ENCODE measurements at regions not wholly inside any gene's neighbourhood (a gene's known extent, or its start where the extent isn't known, plus 50 kb on each side); places are given as distances from the start of the nearest gene placed in this dataset.

GRCh38 chr2:2699121-2699505 is 368.0 kb upstream of the MYT1L start:
- no peak for DNase-seq (ENCODE audit: extremely low read depth, low read depth)
- TF ChIP-seq, protein P1, sequence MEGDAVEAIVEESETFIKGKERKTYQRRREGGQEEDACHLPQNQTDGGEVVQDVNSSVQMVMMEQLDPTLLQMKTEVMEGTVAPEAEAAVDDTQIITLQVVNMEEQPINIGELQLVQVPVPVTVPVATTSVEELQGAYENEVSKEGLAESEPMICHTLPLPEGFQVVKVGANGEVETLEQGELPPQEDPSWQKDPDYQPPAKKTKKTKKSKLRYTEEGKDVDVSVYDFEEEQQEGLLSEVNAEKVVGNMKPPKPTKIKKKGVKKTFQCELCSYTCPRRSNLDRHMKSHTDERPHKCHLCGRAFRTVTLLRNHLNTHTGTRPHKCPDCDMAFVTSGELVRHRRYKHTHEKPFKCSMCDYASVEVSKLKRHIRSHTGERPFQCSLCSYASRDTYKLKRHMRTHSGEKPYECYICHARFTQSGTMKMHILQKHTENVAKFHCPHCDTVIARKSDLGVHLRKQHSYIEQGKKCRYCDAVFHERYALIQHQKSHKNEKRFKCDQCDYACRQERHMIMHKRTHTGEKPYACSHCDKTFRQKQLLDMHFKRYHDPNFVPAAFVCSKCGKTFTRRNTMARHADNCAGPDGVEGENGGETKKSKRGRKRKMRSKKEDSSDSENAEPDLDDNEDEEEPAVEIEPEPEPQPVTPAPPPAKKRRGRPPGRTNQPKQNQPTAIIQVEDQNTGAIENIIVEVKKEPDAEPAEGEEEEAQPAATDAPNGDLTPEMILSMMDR (IDR thresholded peaks at IDR 0.05; ENCODE audit: low read depth, low read length): no peak

GRCh38 chr2:2698182-2699120 is 367.4 kb upstream of the MYT1L start:
- no peak for DNase-seq (ENCODE audit: extremely low read depth, low read depth)
- TF ChIP-seq, protein P1 (IDR thresholded peaks at IDR 0.05; ENCODE audit: low read depth, low read length): no peak

DNA sequence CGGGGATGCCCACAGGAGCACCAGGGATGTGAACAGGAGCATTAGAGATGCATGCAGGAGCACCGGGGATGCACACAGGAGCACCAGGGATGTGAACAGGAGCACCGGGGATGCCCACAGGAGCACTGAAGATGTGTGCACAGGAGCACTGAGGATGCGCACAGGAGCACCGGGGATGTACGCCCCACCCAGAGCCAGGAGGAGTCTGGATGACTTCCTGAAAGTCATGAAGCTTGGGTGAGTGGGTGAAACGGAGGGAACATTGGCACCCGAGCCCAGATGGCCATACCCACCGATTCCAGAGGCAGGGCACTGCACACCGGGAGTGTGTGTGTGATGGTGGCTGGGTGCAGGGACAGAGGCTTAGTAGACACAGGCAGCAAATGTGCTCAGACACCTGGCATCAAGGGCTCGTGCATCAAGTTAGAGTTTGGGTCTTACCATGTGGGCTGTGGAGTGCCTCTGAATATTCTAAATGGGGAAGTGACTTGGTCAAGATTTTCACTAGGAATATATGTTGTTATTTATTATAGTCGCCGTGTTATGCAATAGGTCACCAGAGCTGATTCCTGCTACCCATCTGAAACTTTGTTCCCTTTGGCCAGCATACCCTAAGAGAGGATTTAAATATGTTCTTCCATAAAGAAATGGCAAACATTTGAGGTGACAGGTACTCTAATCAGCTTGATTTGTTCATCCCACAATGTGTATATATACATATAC is 365.8 kb upstream of the MYT1L start:
- TF ChIP-seq, protein P1 (IDR thresholded peaks at IDR 0.05; ENCODE audit: low read depth, low read length): no peak
- no peak for DNase-seq (ENCODE audit: extremely low read depth, low read depth)

DNA sequence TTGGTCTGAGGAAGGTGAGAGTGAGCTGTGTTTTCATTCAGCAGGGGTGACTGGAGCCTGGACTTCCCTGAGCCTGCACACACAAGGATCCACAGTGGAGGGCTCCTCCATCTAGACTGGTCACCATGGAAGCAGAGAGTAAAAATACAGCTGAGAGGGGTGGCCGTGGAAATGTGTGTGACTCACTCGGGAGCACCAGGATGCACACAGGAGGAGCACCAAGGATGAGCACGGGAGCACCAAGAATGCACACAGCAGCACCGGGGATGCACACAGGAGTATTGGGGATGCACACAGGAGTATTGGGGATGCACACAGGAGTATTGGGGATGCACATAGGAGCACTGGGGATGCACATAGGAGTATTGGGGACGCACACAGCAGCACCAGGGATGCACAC is 365.2 kb upstream of the MYT1L start:
- no peak for DNase-seq (ENCODE audit: extremely low read depth, low read depth)
- TF ChIP-seq, protein P1 (IDR thresholded peaks at IDR 0.05; ENCODE audit: low read depth, low read length): no peak

DNA sequence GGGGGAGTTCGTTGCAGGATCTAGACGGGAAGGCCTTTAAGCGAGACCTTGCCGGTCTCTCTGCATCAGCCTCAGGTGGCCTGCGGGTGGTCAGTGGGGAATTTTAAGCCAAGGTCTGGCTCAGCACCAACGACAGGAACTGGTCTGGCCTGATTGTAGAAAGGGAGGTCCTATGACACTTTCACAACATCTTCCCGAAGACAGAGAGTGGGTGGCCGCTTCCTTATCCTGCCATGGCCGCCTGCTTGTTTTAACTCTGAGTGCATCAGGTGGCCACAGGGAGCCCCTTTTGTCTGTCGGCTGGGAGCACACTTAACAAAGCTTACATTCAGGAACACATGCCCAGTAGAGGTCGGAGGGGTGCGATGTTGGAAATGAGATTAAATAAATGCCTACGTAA is 363.7 kb upstream of the MYT1L start:
- no peak for DNase-seq (ENCODE audit: extremely low read depth, low read depth)
- TF ChIP-seq, protein P1 (IDR thresholded peaks at IDR 0.05; ENCODE audit: low read depth, low read length): no peak

DNA sequence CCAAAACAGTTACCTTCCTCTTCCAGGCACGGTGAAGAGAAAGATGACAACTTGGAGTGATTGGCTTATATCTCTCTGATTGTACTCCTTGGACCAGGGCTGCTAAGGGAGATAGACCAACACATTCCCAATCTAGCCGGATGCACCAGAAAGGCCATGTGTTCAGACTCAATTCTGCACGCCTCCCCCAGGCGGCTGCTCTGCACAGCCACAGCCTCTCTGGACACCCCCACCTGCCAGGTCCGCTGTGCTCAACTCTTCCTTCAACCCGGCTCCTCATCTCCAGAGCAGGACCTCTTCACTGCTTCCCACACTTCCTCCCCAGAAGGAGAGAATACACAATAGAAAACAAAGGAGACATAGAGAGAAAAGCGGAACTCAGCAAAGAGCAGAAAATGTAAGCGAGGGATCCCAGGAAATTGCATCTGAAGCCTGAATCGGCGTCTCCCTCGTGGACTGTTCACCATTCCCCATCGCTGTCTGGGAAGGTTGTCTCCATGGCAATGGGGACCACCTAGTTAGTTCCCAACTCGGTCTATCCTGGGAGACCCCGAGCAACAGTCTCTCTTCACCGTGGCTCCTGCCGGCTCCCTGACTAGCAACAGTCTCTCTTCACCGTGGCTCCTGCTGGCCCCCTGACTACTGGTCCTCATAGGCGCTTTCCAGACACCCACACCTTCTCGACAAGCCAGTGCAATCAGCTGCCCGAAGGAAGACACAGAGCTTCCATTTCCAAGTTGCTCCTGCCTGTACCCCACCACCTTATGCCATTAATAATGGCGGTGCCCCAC is 361.7 kb upstream of the MYT1L start:
- TF ChIP-seq, protein P1 (IDR thresholded peaks at IDR 0.05; ENCODE audit: low read depth, low read length): no peak
- no peak for DNase-seq (ENCODE audit: extremely low read depth, low read depth)

All from AG09319 (cell line).